SU-DHL-6 (cell line): ENCODE measurements at regions not wholly inside any gene's neighbourhood (a gene's known extent, or its start where the extent isn't known, plus 50 kb on each side); places are given as distances from the start of the nearest gene placed in this dataset.

Source experiments
- EZH2phosphoT487 ChIP-seq: fragments of 200-600 bp; sonication (generic), shearing (Covaris generic); conservative IDR thresholded peaks from 2 replicates; pipeline ENCODE4 v1.6.1; 2018; ENCODE audit warnings: mild to moderate bottlenecking, antibody characterized with exemption, low read length, moderate library complexity, mixed read lengths
- TF ChIP-seq, protein P1 (sequence below): fragments of 200-600 bp; sonication (generic); IDR thresholded peaks from one replicate; pipeline ENCODE4 v1.5.1; 2017; ENCODE audit warnings: antibody characterized with exemption, mild to moderate bottlenecking, low read length, moderate library complexity; ENCODE audit not compliant: insufficient read depth, poor library complexity, severe bottlenecking

DNA sequence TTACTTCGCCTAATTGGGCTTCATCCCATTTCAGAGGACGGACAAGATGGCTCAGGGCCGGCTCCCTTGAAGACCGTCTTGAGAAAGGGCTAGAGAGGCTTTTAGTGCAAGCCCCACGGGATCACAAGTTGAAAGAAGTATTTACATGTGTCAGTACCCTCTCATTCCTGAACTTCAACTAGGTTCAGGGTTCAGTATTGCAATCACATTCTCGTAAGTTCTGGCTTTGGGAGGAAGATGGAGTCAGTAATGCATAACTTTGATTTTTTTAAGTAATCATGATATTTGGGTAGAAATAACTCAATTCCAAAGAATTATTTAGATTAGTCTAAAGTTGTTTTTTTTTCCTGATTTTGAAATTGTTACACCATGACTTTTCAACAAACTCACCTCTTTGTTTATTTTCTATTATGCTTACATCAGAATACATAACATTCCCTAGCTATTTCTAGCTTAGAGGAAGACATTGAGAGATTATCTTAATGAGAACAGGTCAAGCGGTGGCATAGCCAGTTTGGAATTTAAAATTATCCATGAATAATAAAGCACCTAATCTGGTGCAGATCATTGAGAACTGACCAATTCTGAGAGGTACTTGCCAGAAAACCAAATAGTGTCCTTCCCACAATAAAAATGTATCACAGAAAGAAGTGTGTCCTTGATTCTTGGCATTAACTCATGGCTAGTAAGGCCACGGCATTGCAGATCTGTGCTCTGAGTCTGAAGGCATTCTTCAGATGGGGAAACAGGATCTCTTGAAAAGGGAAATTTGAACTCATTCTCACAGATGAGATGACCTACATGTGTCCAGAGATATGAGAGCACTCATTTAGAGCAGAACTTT is 92.1 kb upstream of the BLID start:
- TF ChIP-seq, protein P1, sequence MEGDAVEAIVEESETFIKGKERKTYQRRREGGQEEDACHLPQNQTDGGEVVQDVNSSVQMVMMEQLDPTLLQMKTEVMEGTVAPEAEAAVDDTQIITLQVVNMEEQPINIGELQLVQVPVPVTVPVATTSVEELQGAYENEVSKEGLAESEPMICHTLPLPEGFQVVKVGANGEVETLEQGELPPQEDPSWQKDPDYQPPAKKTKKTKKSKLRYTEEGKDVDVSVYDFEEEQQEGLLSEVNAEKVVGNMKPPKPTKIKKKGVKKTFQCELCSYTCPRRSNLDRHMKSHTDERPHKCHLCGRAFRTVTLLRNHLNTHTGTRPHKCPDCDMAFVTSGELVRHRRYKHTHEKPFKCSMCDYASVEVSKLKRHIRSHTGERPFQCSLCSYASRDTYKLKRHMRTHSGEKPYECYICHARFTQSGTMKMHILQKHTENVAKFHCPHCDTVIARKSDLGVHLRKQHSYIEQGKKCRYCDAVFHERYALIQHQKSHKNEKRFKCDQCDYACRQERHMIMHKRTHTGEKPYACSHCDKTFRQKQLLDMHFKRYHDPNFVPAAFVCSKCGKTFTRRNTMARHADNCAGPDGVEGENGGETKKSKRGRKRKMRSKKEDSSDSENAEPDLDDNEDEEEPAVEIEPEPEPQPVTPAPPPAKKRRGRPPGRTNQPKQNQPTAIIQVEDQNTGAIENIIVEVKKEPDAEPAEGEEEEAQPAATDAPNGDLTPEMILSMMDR, result no peak
- TF ChIP-seq EZH2phosphoT487, result no peak
